Choroid plexus epithelial cell (primary cell): ENCODE measurements at regions not wholly inside any gene's neighbourhood (a gene's known extent, or its start where the extent isn't known, plus 50 kb on each side); places are given as distances from the start of the nearest gene placed in this dataset.

Experiments
- DNase-seq: peaks from one replicate; pipeline ENCODE4 v3.0.0-alpha.2; 2010; ENCODE audit warnings: low read depth
- H3K4me3 ChIP-seq: 2 replicates; pipeline ENCODE4 v1.5.1; 2011; ENCODE audit warnings: low read depth, mild to moderate bottlenecking, control low read depth, low read length, moderate library complexity
- CTCF ChIP-seq: conservative IDR thresholded peaks from 2 replicates; pipeline ENCODE4 v1.5.1; 2011; ENCODE audit warnings: low read depth, mild to moderate bottlenecking, control low read depth, inconsistent platforms, low read length, moderate library complexity

DNA sequence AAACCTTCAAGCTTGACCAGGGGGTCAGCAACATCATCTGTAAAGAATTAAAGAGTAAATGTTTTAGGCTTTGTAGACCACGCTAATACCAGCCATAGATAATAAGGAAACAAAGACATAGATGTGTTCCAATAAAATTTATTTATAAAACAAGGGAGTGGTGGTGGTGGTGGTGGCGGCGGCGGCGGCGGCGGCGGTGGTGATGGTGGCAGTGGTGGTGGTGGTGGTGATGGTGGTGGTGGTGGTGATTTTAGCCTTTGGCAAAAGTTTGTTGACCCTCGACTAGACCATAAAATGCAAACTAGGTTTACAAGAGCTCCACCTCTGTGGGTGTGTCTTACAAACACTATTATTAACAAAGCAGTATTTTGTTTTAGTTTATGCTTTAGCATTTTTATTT, 222.3 kb upstream of the SPOCK3 start:
- TF ChIP-seq CTCF: no peak
- no peak for DNase-seq
- H3K4me3 ChIP-seq: no peak overlapping the region

DNA sequence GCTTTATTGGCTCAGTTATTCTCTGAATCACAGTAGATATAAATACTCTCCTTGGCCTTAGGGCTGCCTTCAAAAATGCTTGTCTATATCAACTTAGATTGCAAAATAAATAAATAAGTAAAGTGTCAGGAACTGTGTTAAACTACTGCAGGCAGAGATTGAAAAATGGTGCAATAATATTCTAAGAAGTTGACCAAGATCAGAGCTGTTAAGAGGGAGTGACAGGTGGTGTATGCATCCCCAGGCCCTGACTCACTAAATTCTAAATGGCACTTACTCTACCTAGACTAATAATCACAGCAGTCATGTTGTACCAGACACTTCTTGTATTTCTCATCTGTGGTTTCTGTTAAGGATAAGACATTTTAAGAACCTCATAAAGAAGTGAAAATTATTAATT, 235.1 kb upstream of the SPOCK3 start:
- DNase-seq: no peak
- H3K4me3 ChIP-seq: no peak overlapping the region
- no peak for TF ChIP-seq CTCF

GRCh38 chr4:167475951-167476350, 241.7 kb upstream of the SPOCK3 start:
- H3K4me3 ChIP-seq: no peak overlapping the region
- no peak for TF ChIP-seq CTCF
- DNase-seq: no peak

- no peak for TF ChIP-seq CTCF
- no peak for DNase-seq
- no peak overlapping the region for H3K4me3 ChIP-seq
These were observed 257.7 kb upstream of the SPOCK3 start for GRCh38 chr4:167492007-167492406.

- TF ChIP-seq CTCF: no peak
- DNase-seq: no peak
- no peak overlapping the region for H3K4me3 ChIP-seq
These were observed 275.3 kb upstream of the SPOCK3 start for GRCh38 chr4:167509551-167509950.

DNA sequence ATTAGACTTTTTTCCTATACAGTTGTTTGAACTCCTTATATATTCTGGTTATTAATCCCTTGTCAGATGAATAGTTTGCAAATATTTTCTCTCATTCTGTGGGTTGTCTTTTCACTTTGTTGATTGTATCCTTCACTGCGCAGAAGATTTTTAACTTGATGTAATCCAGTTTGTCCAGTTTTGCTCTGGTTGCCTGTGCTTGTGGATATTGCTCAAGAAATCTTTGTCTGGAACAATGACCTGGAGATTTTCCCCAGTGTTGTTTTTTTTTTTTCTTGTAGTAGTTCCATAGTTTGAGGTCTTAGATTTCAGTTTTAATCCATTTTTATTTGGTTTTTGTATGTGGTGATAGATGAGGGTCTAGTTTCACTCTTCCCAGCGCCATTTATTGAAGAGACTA, 289.8 kb upstream of the SPOCK3 start:
- no peak for DNase-seq
- no peak for TF ChIP-seq CTCF

GRCh38 chr4:167537761-167538160, 303.5 kb upstream of the SPOCK3 start:
- no peak for TF ChIP-seq CTCF
- DNase-seq: no peak
- no peak overlapping the region for H3K4me3 ChIP-seq

More for the DNA sequence above, 289.8 kb upstream of the SPOCK3 start:
- no peak overlapping the region for H3K4me3 ChIP-seq
